Activated naive CD4-positive, alpha-beta T cell treated with anti-CD3 and anti-CD28 coated beads, Interleukin-2, amount 50 U/mL, for 72 hours (primary cell): ENCODE measurements at regions not wholly inside any gene's neighbourhood (a gene's known extent, or its start where the extent isn't known, plus 50 kb on each side); places are given as distances from the start of the nearest gene placed in this dataset.
"Not testable (repeated sequence)": the region's sequence is repeated elsewhere in the genome, so short reads cannot be mapped to it uniquely, and the experiment has no call there.

Source experiments
- ATAC-seq, 2 donors: fragments of 150-1000 bp; cut with Tn5 transposase; 2 replicates each; pipeline ENCODE4 v1.10.0; 2021; ENCODE audit warnings: mild to moderate bottlenecking in 2 of 2, moderate library complexity in 2 of 2
- DNase-seq, 2 donors: peaks; one replicate each; pipeline ENCODE4 v3.0.0; 2021 to 2022; ENCODE audit warnings: low spot score in 2 of 2
- H3K27ac Mint-ChIP-seq, 2 donors: one replicate each; pipeline ENCODE4 v1.8.0; 2022; ENCODE audit warnings: mild to moderate bottlenecking in 2 of 2, mixed read lengths in 2 of 2
- H3K36me3 Mint-ChIP-seq, 2 donors: one replicate each; pipeline ENCODE4 v1.8.0; 2022; ENCODE audit warnings: mixed read lengths in 2 of 2
- H3K9me3 Mint-ChIP-seq, 2 donors: one replicate each; pipeline ENCODE4 v1.8.0; 2022; ENCODE audit warnings: mixed read lengths in 2 of 2

- H3K36me3 Mint-ChIP-seq = no peaks in the 10 kb centered on the region
Measured at GRCh38 chr5:152638996-152639552, 234.0 kb upstream of the NMUR2 start.

GRCh38 chr5:152641970-152642805 is 237.1 kb upstream of the NMUR2 start:
- Mint-ChIP-seq H3K9me3 (peaks cover 0 to 3% of the 10 kb centered on the region in 2 donors), H3K36me3 (no peaks in the 10 kb centered on the region), H3K27ac (no peak overlapping the region)
- no peak for ATAC-seq
- no peak for DNase-seq

More at GRCh38 chr5:152638996-152639552, 234.0 kb upstream of the NMUR2 start:
- no peak overlapping the region for H3K27ac Mint-ChIP-seq
- no peaks in the 10 kb centered on the region for H3K9me3 Mint-ChIP-seq
- ATAC-seq (no peak), DNase-seq (no peak)

DNA sequence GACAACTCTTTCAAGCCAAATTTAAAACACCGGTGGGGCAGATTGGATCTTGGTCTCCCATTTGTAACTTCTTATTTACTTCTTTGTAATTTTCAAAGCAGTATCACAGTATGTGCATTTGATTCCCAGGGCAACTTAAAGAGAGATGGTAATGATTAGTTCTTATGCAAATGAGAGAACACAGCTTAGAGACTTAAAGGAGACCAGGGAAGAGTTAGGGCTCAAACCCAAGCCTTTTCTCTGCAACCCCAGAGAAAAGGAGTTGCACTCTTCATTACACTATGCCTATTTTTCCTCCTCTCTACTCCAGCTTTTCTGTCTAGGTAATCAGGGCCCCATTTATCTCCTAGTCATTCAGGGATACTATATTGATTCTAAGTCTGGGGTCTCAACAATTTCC is 237.8 kb upstream of the NMUR2 start:
- no peak overlapping the region for H3K27ac Mint-ChIP-seq
- ATAC-seq (no peak), DNase-seq (no peak)
- H3K9me3 Mint-ChIP-seq = peaks cover 0 to 6% of the 10 kb centered on the region in 2 donors
- no peaks in the 10 kb centered on the region for H3K36me3 Mint-ChIP-seq

DNA sequence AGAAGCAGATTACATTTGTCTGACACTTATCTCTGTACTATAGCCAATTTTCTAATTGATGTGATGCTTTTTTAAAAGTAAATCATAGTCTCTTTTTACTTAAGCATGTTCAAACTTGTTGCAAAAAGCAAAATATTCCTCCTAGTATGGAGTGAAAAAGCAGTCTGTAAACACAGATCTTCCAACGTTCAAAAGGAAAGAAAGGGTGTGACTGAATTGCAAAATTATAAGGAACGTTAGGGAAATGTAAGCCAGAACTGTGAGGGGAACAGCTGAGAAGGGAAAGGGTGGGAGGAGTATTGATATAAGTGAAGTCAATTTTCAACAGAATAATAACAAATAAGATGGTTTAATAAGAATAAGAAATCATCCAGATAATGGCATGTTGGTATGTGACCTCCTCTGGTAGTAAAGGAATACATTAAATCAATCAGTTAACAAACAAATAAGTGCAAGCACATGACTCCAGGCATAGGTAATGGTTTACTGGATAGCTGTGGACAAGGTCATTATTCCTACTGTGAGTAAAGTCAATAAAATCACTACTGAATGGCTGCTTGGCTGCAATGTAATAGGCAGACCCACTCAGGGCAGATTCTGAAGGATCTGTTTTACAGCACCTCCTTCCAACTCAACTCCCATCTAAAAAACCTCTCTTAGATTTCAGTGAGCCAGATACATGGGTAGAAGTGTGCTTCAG is 239.1 kb upstream of the NMUR2 start:
- no peak for ATAC-seq
- DNase-seq = no peak
- peaks cover 0 to 7% of the 10 kb centered on the region in 2 donors for H3K9me3 Mint-ChIP-seq
- no peaks in the 10 kb centered on the region for H3K36me3 Mint-ChIP-seq
- H3K27ac Mint-ChIP-seq = no peak overlapping the region

DNA sequence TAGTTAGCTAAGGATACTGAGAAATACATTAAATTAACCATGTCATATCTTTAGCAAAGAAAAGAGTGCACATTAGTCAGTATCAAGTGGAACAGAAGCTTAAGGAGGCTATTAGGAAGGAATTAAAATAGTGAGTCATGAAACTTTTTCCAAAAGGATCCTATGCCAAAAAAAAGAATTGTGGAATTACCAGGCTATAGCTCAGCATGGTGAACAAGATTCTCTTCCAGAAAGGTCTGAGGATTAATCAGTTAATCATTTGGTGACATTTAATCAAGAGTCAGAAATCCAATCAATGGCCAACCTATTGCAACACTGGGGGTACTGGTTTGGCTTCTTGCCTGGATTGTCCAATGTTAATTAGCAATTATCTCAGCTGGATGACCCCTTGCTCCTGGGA is 244.5 kb upstream of the NMUR2 start:
- peaks cover 0 to 7% of the 10 kb centered on the region in 2 donors for H3K9me3 Mint-ChIP-seq
- no peak overlapping the region for H3K27ac Mint-ChIP-seq
- ATAC-seq (no peak), DNase-seq (no peak)
- H3K36me3 Mint-ChIP-seq = no peaks in the 10 kb centered on the region

DNA sequence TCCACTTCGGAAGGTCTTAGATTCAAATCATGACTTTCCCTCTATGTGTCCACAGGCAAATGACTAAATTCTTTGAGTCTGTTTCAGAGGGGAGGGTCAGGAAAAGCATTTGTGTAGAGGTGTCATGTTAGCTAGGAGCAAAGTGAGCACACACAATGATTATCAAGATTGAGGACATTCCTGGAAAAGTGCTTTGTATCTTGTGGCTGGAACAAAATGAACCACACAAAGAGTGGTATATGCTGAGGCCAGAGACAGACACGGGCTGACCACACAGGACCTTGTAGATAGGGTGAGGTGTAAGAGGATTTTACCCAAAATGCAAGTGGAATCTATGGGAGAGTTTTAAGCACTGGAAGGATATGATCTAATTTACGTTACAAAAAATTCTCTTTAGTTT is 245.3 kb upstream of the NMUR2 start:
- DNase-seq (no peak), ATAC-seq (no peak)
- H3K36me3 Mint-ChIP-seq = no peaks in the 10 kb centered on the region
- H3K9me3 Mint-ChIP-seq = peaks cover 0 to 7% of the 10 kb centered on the region in 2 donors
- H3K27ac Mint-ChIP-seq = no peak overlapping the region

- H3K9me3 Mint-ChIP-seq, DNase-seq, H3K27ac Mint-ChIP-seq, ATAC-seq, H3K36me3 Mint-ChIP-seq: not testable (repeated sequence)
Measured at GRCh38 chr5:152659470-152659869, 254.4 kb upstream of the NMUR2 start.

DNA sequence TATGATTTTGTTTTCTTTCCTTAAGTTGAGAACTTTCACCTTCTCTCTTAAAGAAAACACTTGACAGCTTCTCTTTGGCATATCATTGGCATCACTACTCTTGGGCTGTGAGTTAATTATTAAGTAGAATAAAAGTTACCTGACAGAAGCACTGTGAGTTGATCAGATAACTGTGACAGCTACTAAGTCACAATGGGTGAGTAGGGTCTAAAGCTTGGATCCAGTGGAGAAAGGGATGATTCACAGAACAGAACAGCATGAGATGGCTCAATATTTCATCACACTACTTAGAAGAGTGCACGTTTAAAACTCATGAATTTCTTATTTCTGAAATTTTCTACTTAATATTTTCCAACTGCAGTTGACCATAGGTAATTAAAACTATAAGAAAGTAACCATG is 268.5 kb upstream of the NMUR2 start:
- ATAC-seq (no peak), DNase-seq (no peak)
- no peaks in the 10 kb centered on the region for H3K9me3 Mint-ChIP-seq
- no peak overlapping the region for H3K27ac Mint-ChIP-seq
- H3K36me3 Mint-ChIP-seq = no peaks in the 10 kb centered on the region

- no peaks in the 10 kb centered on the region for H3K36me3 Mint-ChIP-seq
- peaks cover 0 to 1% of the 10 kb centered on the region in 2 donors for H3K9me3 Mint-ChIP-seq
- DNase-seq = no peak
Measured at GRCh38 chr5:152674403-152674802, 269.3 kb upstream of the NMUR2 start.

DNA sequence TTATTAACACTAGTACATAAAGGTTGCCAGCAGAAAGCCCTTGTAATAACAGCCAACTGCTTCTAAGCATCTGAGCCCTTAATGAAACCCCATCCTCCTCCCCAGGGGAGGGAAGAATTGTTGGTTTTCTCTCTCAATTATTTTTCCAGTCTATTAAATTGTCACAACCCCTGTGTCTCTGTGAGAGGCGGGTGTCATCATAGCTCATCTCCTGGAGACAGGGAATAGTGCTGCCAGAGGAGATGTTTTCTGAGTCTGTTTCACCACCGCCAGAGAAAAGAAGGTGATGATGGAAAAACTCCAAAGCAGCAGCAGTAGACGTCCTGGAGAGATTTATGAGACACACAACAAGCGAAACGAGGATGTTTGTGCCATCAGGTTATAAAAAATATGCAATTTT is 271.1 kb upstream of the NMUR2 start:
- DNase-seq = no peak
- Mint-ChIP-seq H3K27ac (no peak overlapping the region), H3K36me3 (no peaks in the 10 kb centered on the region), H3K9me3 (peaks cover 0 to 4% of the 10 kb centered on the region in 2 donors)
- no peak for ATAC-seq

More at GRCh38 chr5:152674403-152674802, 269.3 kb upstream of the NMUR2 start:
- ATAC-seq = no peak
- no peak overlapping the region for H3K27ac Mint-ChIP-seq

- H3K27ac Mint-ChIP-seq = no peak overlapping the region
- peaks cover 0 to 6% of the 10 kb centered on the region in 2 donors for H3K36me3 Mint-ChIP-seq
- DNase-seq = no peak
- H3K9me3 Mint-ChIP-seq = peaks cover 23 to 34% of the 10 kb centered on the region in 2 donors
- no peak for ATAC-seq
Measured at GRCh38 chr5:152683205-152683604, 278.1 kb upstream of the NMUR2 start.

DNA sequence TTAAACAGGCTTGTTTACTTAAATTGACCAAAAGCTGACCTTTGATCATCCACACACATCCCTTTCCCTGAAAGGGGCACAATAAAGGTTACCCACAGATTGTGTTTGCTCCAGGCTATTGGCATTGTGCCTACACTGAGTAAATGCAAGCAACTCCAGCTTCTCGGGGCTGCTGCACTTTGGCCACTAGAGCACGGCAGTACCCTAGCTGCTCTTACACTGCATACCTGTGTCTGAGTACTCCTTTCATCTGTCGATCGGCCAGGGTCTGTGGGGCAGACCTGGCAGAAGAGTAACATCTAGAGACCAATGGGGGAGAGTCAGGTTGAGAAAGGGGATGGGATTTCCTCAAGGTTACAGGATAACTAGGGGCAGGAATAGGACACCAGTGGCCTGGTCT is 281.9 kb upstream of the NMUR2 start:
- ATAC-seq = no peak
- Mint-ChIP-seq H3K27ac (peak overlapping the region in 1 of 2 donors; percentile 53), H3K36me3 (peaks cover 0 to 6% of the 10 kb centered on the region in 2 donors), H3K9me3 (peaks cover 22 to 30% of the 10 kb centered on the region in 2 donors)
- no peak for DNase-seq

DNA sequence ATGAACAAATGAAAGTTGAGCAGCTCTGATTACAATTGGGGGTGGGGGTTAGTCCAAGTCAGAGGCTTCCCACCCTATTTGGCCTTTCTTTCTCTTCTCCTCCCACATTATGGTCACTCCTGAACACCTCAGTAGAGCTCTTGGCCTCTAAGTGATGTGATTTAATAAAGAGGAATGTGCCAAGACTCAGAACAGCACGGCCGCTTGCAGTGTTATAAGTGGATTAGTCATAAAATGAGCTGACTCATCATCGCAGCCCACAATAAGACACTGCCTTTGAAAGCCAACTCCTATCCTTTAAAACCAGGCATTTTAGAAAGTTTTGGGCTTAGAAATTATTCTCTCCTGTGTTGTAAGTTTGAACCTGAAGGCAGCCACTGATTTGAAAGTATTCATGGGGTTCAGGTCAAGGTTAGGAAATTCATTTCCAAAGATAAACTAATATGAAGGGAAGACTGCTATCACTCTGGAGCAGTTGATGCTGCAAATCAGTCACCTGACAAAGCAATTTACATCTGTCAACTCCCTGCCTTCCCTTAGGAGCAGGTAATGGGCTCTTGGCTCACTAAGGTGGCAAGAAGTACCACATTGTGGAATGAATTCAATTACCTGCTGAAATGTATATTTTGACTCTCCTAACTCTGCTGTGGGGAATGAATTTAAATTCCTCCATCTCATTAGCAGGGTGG is 283.6 kb upstream of the NMUR2 start:
- H3K27ac Mint-ChIP-seq = no peak overlapping the region
- no peak for ATAC-seq
- H3K36me3 Mint-ChIP-seq = peaks cover 0 to 6% of the 10 kb centered on the region in 2 donors

DNA sequence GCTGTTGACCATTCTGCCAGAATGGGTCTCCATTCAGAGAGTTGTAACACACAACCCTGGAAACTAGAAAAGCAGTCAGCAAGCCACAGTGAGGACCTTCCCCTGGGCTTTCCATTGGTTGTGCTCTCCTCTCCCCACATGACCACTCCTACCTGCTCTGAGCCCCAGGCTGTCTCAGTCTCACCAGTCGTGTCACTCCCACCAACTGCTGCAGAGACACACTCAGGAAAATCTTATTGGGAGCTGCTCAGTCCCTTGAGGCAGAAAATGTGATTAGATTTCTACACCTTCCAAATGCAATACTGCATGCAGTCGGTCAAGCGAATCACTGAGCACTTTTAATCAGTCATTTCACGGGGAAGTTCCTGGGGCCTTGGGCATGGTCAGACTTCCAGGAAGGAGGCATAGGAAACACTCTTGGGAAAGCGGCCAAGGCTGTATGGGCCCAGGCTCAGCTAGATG is 284.2 kb upstream of the NMUR2 start:
- peaks cover 22 to 27% of the 10 kb centered on the region in 2 donors for H3K9me3 Mint-ChIP-seq
- peaks cover 0 to 6% of the 10 kb centered on the region in 2 donors for H3K36me3 Mint-ChIP-seq

More for the DNA sequence above, 283.6 kb upstream of the NMUR2 start:
- DNase-seq = no peak
- peaks cover 22 to 30% of the 10 kb centered on the region in 2 donors for H3K9me3 Mint-ChIP-seq

GRCh38 chr5:152694231-152694630 is 289.2 kb upstream of the NMUR2 start:
- Mint-ChIP-seq H3K9me3 (peaks cover 2 to 8% of the 10 kb centered on the region in 2 donors), H3K36me3 (no peaks in the 10 kb centered on the region), H3K27ac (no peak overlapping the region)
- ATAC-seq (no peak), DNase-seq (no peak)

More for the DNA sequence above, 284.2 kb upstream of the NMUR2 start:
- no peak overlapping the region for H3K27ac Mint-ChIP-seq
- DNase-seq (no peak), ATAC-seq (no peak)

DNA sequence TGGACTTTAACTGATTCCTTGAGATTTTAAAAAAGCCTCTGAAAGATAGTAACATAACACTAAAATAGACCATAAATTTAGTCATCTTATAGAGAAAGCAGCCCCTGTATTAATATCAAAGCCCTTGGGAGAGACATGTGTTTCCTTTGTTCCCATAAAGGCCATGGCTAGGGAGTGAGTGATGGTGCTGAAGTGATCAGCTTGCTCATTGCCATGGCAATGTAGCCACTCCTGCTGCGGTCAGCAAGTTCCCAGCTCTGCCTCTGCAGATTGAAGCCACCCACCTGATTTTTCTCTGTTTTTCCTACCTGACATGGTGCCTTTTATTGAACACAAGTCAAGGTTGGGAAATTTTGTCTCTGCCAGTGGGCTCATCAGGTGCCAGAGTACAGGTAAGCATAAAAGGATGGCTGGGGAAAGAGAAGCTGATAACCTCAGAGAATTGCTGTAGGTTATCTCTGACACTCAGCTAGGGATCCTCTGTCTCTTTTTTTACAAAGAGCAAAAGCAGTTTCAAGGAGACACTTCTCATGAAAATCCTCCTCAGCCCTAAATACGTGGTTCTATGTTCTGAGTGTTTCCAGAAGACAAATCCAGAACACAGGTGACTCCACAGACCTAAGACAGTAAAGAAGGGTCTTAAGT is 296.3 kb upstream of the NMUR2 start:
- no peak for DNase-seq
- peaks cover 12 to 21% of the 10 kb centered on the region in 2 donors for H3K9me3 Mint-ChIP-seq
- peaks cover 0 to 7% of the 10 kb centered on the region in 2 donors for H3K36me3 Mint-ChIP-seq
- H3K27ac Mint-ChIP-seq = no peak overlapping the region
- ATAC-seq = no peak
